Activated CD8-positive, alpha-beta T cell treated with anti-CD3 and anti-CD28 coated beads, Interleukin-2, amount 10 ng/mL, durations not matched to agents 7 days and 5 days (primary cell): ENCODE measurements at regions not wholly inside any gene's neighbourhood (a gene's known extent, or its start where the extent isn't known, plus 50 kb on each side); places are given as distances from the start of the nearest gene placed in this dataset.
"Not testable (repeated sequence)": the region's sequence is repeated elsewhere in the genome, so short reads cannot be mapped to it uniquely, and the experiment has no call there.

ENCODE experiments used
- ATAC-seq: fragments of 150-1000 bp; cut with Tn5 transposase; one replicate; pipeline ENCODE4 v1.10.0; 2021; ENCODE audit warnings: moderate library complexity
- CTCF ChIA-PET: fragments of 350-600 bp; sonication (Branson Sonifier 250); formaldehyde crosslinking; loops from one replicate; lab custom pipeline; 2021; ENCODE audit warnings: antibody characterized with exemption; lab: Charles Lee
- POLR2A ChIA-PET: fragments of 350-600 bp; sonication (Branson Sonifier 250); formaldehyde crosslinking; loops from one replicate; lab custom pipeline; 2021; ENCODE audit warnings: antibody characterized with exemption; lab: Charles Lee
- DNase-seq: peaks from one replicate; pipeline ENCODE4 v3.0.0-alpha.2; 2020
- H3K27ac Mint-ChIP-seq: one replicate; pipeline ENCODE4 v1.8.0; 2021; ENCODE audit warnings: mild to moderate bottlenecking, mixed read lengths
- H3K27me3 Mint-ChIP-seq: one replicate; pipeline ENCODE4 v1.8.0; 2021; ENCODE audit warnings: low read depth, mixed read lengths
- H3K36me3 Mint-ChIP-seq: one replicate; pipeline ENCODE4 v1.8.0; 2021; ENCODE audit warnings: low read depth, mixed read lengths
- H3K4me1 Mint-ChIP-seq: one replicate; pipeline ENCODE4 v1.8.0; 2021; ENCODE audit warnings: low read depth, mixed read lengths
- H3K4me3 Mint-ChIP-seq: one replicate; pipeline ENCODE4 v1.8.0; 2021; ENCODE audit warnings: mild to moderate bottlenecking, mixed read lengths
- H3K9me3 Mint-ChIP-seq: one replicate; pipeline ENCODE4 v1.8.0; 2022; ENCODE audit warnings: mixed read lengths; ENCODE audit not compliant: insufficient read depth

DNA sequence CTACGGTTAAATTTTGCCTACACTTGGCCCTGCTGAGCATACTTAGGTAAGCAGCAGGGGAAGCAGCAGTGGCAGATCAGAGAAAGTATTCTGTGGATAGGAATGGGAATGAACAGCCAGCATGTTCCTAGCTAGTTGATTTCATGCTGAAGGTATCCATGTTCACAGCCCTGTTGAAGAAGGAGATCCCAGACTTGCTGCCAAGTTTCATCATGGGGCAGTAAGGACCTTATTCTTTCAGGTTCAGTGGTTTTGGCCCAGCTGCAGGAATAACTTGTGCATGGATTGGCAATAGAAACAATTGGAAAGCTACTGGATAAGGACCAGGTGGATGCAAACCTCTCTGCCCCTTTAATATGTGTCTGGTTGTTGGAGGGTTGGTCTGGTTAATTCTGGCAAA, 98.2 kb upstream of the TMEM178A start:
- ATAC-seq (no peak), DNase-seq (no peak)
- H3K4me1 Mint-ChIP-seq = no peaks in the 10 kb centered on the region
- H3K4me3 Mint-ChIP-seq = no peak overlapping the region
- CTCF ChIA-PET = interaction anchor here (1.5 kb wide), 1 partner anchor 30 kb away, joined by 4 read pairs; no protein-coding TSS in a partner anchor
- H3K27me3 Mint-ChIP-seq = no peaks in the 10 kb centered on the region
- POLR2A ChIA-PET = no interaction called here
- H3K9me3 Mint-ChIP-seq = peaks cover 18% of the 10 kb centered on the region
- peaks cover 2% of the 10 kb centered on the region for H3K36me3 Mint-ChIP-seq
- no peak overlapping the region for H3K27ac Mint-ChIP-seq

DNA sequence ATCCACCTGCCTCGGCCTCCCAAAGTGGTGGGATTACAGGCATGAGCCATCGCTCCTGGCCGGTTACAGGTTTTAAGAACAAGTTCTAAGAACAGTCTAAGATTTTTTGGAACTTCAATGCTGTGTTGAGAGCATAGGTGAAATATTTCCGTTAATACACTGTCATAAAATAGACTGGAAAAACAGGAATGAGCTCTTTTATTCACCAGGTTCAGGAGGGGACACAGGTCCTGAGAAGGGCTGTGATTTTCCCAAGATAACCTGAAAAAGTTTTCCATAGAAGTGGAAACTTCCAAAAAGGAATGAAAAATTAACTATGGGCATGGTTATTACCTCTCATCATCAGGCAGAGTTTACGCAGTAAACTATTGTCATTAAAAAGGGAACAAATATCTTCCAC, 97.6 kb upstream of the TMEM178A start:
- no peak for DNase-seq
- no peak for ATAC-seq
- H3K4me1 Mint-ChIP-seq = no peaks in the 10 kb centered on the region
- H3K9me3 Mint-ChIP-seq = peaks cover 14% of the 10 kb centered on the region
- no peak overlapping the region for H3K4me3 Mint-ChIP-seq
- no peaks in the 10 kb centered on the region for H3K27me3 Mint-ChIP-seq
- H3K27ac Mint-ChIP-seq = no peak overlapping the region
- ChIA-PET CTCF (interaction anchor here (1.5 kb wide), 1 partner anchor 29 kb away, joined by 4 read pairs; no protein-coding TSS in a partner anchor), POLR2A (no interaction called here)
- H3K36me3 Mint-ChIP-seq = no peaks in the 10 kb centered on the region

DNA sequence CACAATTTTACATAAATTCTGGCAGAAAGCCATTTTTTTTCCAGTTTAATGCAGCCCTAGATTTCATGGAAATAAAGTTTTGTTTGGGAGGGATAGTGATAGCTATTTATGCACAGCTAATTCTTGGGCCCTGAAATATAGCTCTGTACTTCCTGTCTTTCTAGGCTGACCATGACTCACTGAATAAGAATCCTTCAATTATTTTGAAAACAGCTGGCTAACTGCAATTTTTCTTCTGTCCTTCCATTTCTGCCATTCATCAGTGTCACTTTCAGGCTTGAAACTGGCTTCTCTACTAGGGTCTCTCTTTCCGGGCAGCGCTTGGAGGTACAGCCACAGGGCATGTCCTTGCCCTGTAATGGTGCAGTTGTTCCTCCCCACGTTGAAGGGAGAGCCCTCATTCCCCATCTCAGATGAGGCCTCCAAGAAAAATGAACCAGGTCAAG, 97.1 kb upstream of the TMEM178A start:
- H3K4me1 Mint-ChIP-seq = no peaks in the 10 kb centered on the region
- DNase-seq = no peak
- CTCF ChIA-PET = no interaction called here
- H3K4me3 Mint-ChIP-seq = no peak overlapping the region
- POLR2A ChIA-PET = no interaction called here
- peaks cover 9% of the 10 kb centered on the region for H3K9me3 Mint-ChIP-seq
- no peaks in the 10 kb centered on the region for H3K27me3 Mint-ChIP-seq
- no peaks in the 10 kb centered on the region for H3K36me3 Mint-ChIP-seq
- ATAC-seq = no peak
- no peak overlapping the region for H3K27ac Mint-ChIP-seq

DNA sequence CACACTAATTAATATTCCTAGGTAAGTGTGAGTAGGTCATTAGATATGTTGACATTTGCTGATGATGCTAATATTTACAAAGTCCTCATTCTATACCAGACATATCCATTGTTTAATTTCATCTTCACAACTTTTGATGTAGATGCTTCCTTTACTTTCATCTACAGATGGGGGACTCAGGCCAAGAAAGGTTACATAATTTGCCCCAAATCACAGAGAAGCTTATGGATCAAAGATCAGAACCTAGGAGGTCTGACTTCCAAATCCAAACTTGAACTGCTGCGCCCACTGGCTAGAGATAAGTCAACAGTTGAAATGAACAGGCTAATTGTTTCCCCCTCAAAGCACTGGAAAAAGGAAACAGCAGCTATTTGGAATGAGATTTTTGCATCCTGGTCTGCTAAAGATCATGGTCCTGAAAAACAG, 95.6 kb upstream of the TMEM178A start:
- Mint-ChIP-seq H3K4me1 (no peaks in the 10 kb centered on the region), H3K9me3 (no peaks in the 10 kb centered on the region), H3K4me3 (no peak overlapping the region), H3K36me3 (no peaks in the 10 kb centered on the region), H3K27me3 (no peaks in the 10 kb centered on the region), H3K27ac (no peak overlapping the region)
- ATAC-seq (no peak), DNase-seq (no peak)
- POLR2A ChIA-PET = no interaction called here
- CTCF ChIA-PET = no interaction called here

DNA sequence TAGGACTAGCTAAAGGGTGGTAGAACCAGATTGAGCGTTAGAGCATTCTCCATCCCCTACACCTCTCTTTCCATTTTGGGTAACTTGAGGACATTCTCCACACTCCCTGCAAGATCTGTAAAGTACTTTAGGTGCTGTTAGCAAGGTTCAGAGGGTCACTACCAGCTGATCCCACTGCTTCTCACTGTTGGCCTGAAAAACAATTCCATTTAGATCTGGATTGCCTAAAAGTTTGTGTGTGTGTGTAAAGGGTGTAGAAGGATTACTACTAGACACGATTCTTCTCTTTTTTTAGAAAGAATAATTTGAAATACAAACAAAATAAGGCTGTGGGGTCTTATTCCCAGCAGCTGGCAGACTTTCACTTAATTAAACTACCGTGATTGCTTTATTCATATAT, 95.1 kb upstream of the TMEM178A start:
- no peak overlapping the region for H3K4me3 Mint-ChIP-seq
- H3K4me1 Mint-ChIP-seq = no peaks in the 10 kb centered on the region
- ATAC-seq = no peak
- no peaks in the 10 kb centered on the region for H3K36me3 Mint-ChIP-seq
- H3K27me3 Mint-ChIP-seq = no peaks in the 10 kb centered on the region
- POLR2A ChIA-PET = no interaction called here
- CTCF ChIA-PET = no interaction called here
- no peak overlapping the region for H3K27ac Mint-ChIP-seq
- H3K9me3 Mint-ChIP-seq = no peaks in the 10 kb centered on the region
- DNase-seq = no peak

DNA sequence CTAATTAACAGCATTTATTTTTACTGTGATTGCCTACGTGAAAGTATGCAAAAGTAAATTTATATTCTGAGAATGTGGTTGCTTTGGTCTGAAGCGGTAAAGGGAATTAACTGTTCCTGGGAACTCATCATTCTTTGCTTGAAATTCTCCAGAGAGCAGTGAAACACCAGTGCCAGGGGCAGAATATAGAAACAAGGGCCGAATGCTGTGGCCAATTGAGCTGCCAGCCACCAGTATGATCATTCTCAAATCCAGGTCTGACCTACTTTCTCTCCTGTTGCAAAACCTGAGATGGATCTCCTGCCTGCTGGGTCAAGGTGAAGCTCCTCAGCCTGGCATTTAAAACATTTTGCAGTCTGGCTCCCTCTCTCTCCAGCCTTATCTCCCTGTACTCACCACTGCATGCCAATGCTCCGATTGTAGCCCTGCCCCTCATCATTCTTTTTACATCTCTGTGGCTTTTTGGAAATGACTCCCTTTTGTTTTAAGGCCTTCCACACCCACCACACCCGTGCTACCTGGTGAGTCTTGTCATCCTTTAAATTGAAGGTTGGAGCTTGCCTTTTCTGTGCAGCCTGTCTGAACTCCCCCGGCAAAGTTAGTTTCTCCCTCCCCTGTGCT, 94.5 kb upstream of the TMEM178A start:
- POLR2A ChIA-PET = no interaction called here
- no peaks in the 10 kb centered on the region for H3K27me3 Mint-ChIP-seq
- DNase-seq (no peak), ATAC-seq (no peak)
- H3K4me1 Mint-ChIP-seq = no peaks in the 10 kb centered on the region
- no peaks in the 10 kb centered on the region for H3K36me3 Mint-ChIP-seq
- H3K4me3 Mint-ChIP-seq = no peak overlapping the region
- H3K27ac Mint-ChIP-seq = no peak overlapping the region
- H3K9me3 Mint-ChIP-seq = no peaks in the 10 kb centered on the region
- CTCF ChIA-PET = no interaction called here

DNA sequence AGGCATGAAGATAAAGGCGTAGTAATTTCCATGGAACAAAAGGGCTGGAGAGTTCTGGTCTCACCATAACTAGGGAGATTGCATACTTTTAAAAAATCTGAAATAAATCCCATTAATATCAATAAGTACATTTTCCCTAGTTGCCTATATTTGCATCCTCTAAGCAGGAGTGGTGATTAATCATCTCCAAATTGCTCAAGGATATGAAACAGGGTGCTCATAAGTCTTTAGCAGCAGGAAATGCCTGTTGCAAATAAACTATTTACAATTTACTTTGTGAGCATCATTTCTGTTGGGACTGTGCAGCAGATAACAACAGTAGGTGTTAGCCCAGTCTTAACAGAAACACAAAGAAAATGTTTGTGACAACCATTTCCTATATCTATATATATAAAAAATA, 92.4 kb upstream of the TMEM178A start:
- no peaks in the 10 kb centered on the region for H3K27me3 Mint-ChIP-seq
- ATAC-seq (no peak), DNase-seq (no peak)
- H3K4me1 Mint-ChIP-seq = no peaks in the 10 kb centered on the region
- H3K4me3 Mint-ChIP-seq = no peak overlapping the region
- CTCF ChIA-PET = no interaction called here
- H3K9me3 Mint-ChIP-seq = no peaks in the 10 kb centered on the region
- H3K36me3 Mint-ChIP-seq = no peaks in the 10 kb centered on the region
- POLR2A ChIA-PET = no interaction called here
- H3K27ac Mint-ChIP-seq = no peak overlapping the region

DNA sequence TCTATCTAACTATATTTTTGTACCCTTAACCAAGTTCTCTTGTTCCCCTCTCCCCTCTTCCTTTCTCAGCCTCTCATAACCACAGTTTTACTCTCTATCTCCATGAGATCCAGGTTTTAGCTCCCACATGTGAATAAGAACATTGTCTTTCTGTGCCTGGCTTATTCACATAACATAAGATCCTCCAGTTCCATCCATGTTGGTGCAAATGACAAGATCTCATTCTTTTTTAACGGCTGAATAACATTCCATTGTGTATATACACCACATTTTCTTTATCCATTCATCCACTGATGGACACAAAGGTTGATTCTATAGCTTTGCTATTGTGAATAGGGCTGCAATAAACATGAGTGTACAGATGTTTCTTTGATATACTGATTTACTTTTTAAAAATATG, 83.9 kb upstream of the TMEM178A start:
- H3K36me3 Mint-ChIP-seq = no peaks in the 10 kb centered on the region
- no peaks in the 10 kb centered on the region for H3K27me3 Mint-ChIP-seq
- H3K9me3 Mint-ChIP-seq = peaks cover 1% of the 10 kb centered on the region
- no peaks in the 10 kb centered on the region for H3K4me1 Mint-ChIP-seq
- ChIA-PET CTCF (no interaction called here), POLR2A (no interaction called here)
- no peak overlapping the region for H3K27ac Mint-ChIP-seq
- DNase-seq (no peak), ATAC-seq (no peak)
- H3K4me3 Mint-ChIP-seq = no peak overlapping the region

DNA sequence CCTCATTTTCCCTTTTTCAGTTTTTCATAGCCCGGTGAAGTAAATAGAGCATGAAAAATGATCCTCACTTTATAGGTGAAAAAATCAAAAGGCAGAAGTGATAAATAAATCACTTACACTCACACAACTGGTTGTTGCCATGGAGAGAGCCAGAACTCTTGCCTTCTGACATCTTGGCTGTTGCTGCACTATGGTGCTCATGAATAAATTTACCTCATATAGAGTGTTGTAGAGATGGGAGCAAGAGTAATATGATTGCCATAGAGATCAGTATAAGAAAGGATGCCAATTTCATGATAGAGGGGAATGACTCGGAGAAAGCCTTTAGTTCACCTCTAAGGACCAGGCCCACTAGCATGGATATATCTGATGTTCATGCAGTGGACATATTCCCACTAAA, 82.5 kb upstream of the TMEM178A start:
- POLR2A ChIA-PET = no interaction called here
- CTCF ChIA-PET = no interaction called here
- Mint-ChIP-seq H3K9me3 (peaks cover 5% of the 10 kb centered on the region), H3K27me3 (no peaks in the 10 kb centered on the region), H3K27ac (no peak overlapping the region), H3K36me3 (no peaks in the 10 kb centered on the region), H3K4me1 (no peaks in the 10 kb centered on the region), H3K4me3 (no peak overlapping the region)
- ATAC-seq = no peak
- DNase-seq = no peak

DNA sequence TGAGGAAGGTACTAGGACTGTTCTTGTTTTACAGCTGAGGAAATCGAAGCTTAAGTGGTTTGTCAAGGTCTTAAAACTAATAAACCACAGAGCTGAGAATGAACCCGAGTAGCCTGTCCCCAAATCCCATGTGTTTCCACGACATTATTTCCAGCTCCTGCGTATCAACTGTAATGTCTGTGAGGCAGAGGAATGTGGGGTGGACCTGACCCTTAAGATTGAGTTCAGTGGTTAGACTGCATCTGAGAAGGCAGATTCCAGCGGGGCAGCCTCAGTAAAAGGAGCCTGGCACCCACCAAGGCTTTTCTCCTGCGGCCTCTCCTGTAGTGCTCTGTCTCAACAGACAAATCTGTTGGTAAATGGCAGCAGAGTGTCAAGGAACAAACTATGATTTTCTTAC, 81.9 kb upstream of the TMEM178A start:
- Mint-ChIP-seq H3K36me3 (no peaks in the 10 kb centered on the region), H3K27ac (no peak overlapping the region), H3K27me3 (no peaks in the 10 kb centered on the region), H3K4me1 (no peaks in the 10 kb centered on the region), H3K9me3 (peaks cover 5% of the 10 kb centered on the region), H3K4me3 (no peak overlapping the region)
- no peak for DNase-seq
- ChIA-PET POLR2A (no interaction called here), CTCF (no interaction called here)
- ATAC-seq = no peak

DNA sequence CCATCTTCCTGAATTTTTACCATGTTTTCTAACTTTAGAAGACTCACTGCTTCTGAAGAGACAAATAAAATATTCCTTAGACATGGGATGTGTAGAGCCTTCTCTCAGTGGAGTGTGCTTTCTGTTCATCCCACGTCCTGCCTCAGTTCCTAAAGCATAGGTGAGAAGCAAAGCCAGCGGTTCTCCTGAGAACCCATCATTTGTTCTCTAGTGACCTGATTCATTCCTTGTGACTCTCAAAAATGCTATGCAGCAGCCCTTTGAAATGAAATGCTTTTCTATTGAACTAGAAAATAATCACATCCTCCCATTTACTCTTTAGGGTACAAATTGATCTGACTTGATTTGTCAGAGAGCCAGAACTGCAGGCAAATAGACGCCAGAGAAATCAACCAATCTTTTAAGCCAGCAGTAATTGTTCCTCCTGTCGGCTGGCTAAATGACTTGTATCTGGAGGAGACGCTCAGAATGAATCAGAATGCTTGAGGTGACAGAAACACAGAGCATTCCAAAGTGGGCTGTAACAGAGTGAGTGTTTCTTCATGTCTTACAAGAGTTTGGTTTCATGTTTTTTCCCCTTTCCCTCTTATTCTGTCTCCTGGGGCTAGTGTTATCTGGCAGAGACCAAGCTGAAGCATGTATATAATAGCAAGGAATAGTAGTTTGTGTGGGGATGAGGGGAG, 81.3 kb upstream of the TMEM178A start:
- Mint-ChIP-seq H3K4me1 (no peaks in the 10 kb centered on the region), H3K27me3 (no peaks in the 10 kb centered on the region), H3K36me3 (no peaks in the 10 kb centered on the region), H3K4me3 (no peak overlapping the region), H3K27ac (no peak overlapping the region), H3K9me3 (peaks cover 5% of the 10 kb centered on the region)
- ATAC-seq (no peak), DNase-seq (no peak)
- CTCF ChIA-PET = interaction anchor here (0.6 kb wide), 1 partner anchor 975 kb away, joined by 4 read pairs; no protein-coding TSS in a partner anchor
- POLR2A ChIA-PET = no interaction called here

DNA sequence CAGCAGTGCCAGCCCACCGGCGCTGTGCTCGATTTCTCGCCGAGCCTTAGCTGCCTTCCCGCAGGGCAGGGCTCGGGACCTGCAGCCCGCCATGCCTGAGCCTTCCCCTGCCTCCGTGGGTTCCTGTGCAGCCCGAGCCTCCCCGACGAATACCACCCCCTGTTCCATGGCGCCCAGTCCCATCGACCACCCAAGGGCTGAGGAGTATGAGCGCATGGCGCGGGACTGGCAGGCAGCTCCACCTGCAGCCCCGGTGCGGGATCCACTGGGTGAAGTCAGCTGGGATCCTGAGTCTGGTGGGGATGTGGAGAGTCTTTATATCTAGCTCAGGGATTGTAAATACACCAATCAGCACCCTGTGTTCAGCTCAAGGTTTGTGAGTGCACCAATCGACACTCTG, 80.2 kb upstream of the TMEM178A start:
- H3K27me3 Mint-ChIP-seq, DNase-seq, POLR2A ChIA-PET, CTCF ChIA-PET, H3K27ac Mint-ChIP-seq, H3K36me3 Mint-ChIP-seq, ATAC-seq, H3K4me3 Mint-ChIP-seq, H3K4me1 Mint-ChIP-seq, H3K9me3 Mint-ChIP-seq: not testable (repeated sequence)
